ENCODE measurements at regions not wholly inside any gene's neighbourhood (a gene's known extent, or its start where the extent isn't known, plus 50 kb on each side); places are given as distances from the start of the nearest gene placed in this dataset.

DNA sequence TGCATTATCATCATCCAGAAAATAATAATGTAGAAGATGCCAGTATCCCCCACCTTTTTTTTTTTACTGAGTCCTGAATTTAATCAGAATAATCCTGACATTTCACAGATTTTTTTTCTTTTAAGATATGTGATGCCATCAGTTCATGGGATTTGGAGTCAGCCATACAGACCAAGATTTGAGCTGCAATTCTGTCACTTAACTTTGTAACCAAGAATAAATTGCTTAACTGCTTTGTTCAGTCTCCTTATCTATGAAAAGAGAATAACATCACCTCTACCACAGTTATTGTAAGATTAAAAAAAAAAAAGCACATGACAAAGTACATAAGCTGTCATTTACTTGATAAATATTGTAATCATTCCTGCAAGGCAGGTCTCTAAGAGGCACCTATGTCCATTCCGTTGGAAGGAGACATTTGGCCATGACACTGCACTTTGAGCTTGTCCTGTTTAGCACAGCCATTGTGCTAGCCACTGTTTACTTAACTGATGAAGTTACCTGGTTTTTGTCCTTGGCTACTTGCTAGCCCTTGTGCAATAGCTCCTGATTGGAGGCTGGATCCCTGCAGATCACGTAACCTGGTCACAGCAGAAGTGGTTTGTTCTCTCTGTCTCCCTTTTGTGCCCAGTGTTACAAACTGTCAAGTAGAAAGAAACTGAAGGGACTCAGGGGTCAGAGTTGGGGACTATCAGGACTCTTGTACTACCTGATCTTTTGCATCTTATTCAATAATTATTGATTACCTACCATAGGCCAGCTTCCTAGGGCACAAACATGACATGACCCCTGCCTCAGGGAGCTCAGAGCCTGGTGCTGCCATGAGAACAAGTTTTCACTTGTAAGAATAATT, 306.0 kb downstream of the WDR72 start:
- no peak overlapping the region for H3K4me3 ChIP-seq
- no peaks in the 10 kb centered on the region for H3K9me3 ChIP-seq
- H3K36me3 ChIP-seq, result no peaks in the 10 kb centered on the region
- H3K27ac ChIP-seq, result no peak overlapping the region
- intact Hi-C loops (cut with DNase I), result no loop called here
- no peaks in the 10 kb centered on the region for H3K4me1 ChIP-seq
- no peaks in the 10 kb centered on the region for H3K27me3 ChIP-seq
- no peak for DNase-seq (ENCODE audit: low spot score in 2 of 2)
- no peak for TF ChIP-seq CTCF (IDR thresholded peaks at IDR 0.05)

GRCh38 chr15:53448232-53449015, 311.0 kb downstream of the WDR72 start:
- Histone ChIP-seq H3K36me3 (no peaks in the 10 kb centered on the region), H3K4me1 (no peaks in the 10 kb centered on the region), H3K27me3 (no peaks in the 10 kb centered on the region), H3K4me3 (no peak overlapping the region), H3K27ac (no peak overlapping the region), H3K9me3 (no peaks in the 10 kb centered on the region)
- TF ChIP-seq CTCF (IDR thresholded peaks at IDR 0.05), result no peak
- no peak for DNase-seq (ENCODE audit: low spot score in 2 of 2)
- intact Hi-C loops (cut with DNase I), result no loop called here

DNA sequence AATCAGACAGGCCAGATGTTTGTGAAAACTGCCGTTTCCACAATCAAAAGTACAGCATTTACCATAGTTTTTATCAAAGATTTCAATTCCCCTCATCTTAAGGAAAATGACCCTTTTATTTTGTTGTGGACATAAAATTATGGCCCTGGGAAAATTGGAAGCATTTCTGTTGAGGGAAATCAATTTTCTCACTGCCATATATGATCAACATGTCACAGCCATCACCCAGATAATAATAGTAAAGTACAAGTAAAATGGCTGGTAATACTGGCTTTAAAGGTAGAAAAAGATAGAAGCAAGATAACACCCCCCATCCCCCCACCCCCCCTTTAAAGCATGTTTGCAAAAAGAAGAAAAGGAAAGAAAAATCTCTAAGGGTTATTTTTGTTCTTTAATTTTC, 311.7 kb downstream of the WDR72 start:
- Histone ChIP-seq H3K4me3 (no peak overlapping the region), H3K9me3 (no peaks in the 10 kb centered on the region), H3K27me3 (no peaks in the 10 kb centered on the region), H3K27ac (no peak overlapping the region), H3K4me1 (no peaks in the 10 kb centered on the region), H3K36me3 (no peaks in the 10 kb centered on the region)
- no peak for DNase-seq (ENCODE audit: low spot score in 2 of 2)
- no peak for TF ChIP-seq CTCF (IDR thresholded peaks at IDR 0.05)
- intact Hi-C loops (cut with DNase I), result no loop called here

GRCh38 chr15:53447053-53447574, 312.3 kb downstream of the WDR72 start:
- TF ChIP-seq CTCF (IDR thresholded peaks at IDR 0.05), result no peak
- DNase-seq (ENCODE audit: low spot score in 2 of 2), result no peak
- Histone ChIP-seq H3K36me3 (no peaks in the 10 kb centered on the region), H3K27ac (no peak overlapping the region), H3K9me3 (no peaks in the 10 kb centered on the region), H3K27me3 (no peaks in the 10 kb centered on the region), H3K4me1 (no peaks in the 10 kb centered on the region), H3K4me3 (no peak overlapping the region)
- intact Hi-C loops (cut with DNase I), result no loop called here

GRCh38 chr15:53446376-53446775, 313.1 kb downstream of the WDR72 start:
- TF ChIP-seq CTCF (IDR thresholded peaks at IDR 0.05), result no peak
- intact Hi-C loops (cut with DNase I), result no loop called here

More at GRCh38 chr15:53446376-53446775, 313.1 kb downstream of the WDR72 start:
- no peaks in the 10 kb centered on the region for H3K36me3 ChIP-seq
- no peak for DNase-seq (ENCODE audit: low spot score in 2 of 2)
- H3K9me3 ChIP-seq, result no peaks in the 10 kb centered on the region
- H3K4me1 ChIP-seq, result no peaks in the 10 kb centered on the region
- no peak overlapping the region for H3K27ac ChIP-seq
- H3K4me3 ChIP-seq, result no peak overlapping the region
- H3K27me3 ChIP-seq, result no peaks in the 10 kb centered on the region
